Mesenchymal stem cell (in vitro differentiated cells and primary cell): ENCODE measurements at regions not wholly inside any gene's neighbourhood (a gene's known extent, or its start where the extent isn't known, plus 50 kb on each side); places are given as distances from the start of the nearest gene placed in this dataset.

Experiments
- DNase-seq: peaks from one replicate; pipeline ENCODE4 v3.0.0-alpha.2; 2013
- H2AFZ ChIP-seq: one replicate; pipeline ENCODE4 v1.6.1; 2013; ENCODE audit warnings: low read depth, mild to moderate bottlenecking, control low read depth, inconsistent platforms, low read length, moderate library complexity
- H2AK5ac ChIP-seq: 2 replicates; pipeline ENCODE4 v1.6.1; 2013; ENCODE audit warnings: low read length, moderate library complexity, mild to moderate bottlenecking, inconsistent platforms; ENCODE audit not compliant: severe bottlenecking
- H2BK120ac ChIP-seq: one replicate; pipeline ENCODE4 v1.6.1; 2013; ENCODE audit warnings: low read depth, mild to moderate bottlenecking, inconsistent platforms, low read length, moderate library complexity
- H2BK12ac ChIP-seq, 2 experiments: one replicate each; pipeline ENCODE4 v1.6.1; 2013; ENCODE audit warnings: inconsistent platforms in 2 of 2, low read length in 2 of 2, mild to moderate bottlenecking in 2 of 2, moderate library complexity in 2 of 2, control low read depth in 1 of 2
- H2BK15ac ChIP-seq: one replicate; pipeline ENCODE4 v1.6.1; 2013; ENCODE audit warnings: mild to moderate bottlenecking, low read depth, inconsistent platforms; ENCODE audit not compliant: poor library complexity, severe bottlenecking
- H2BK5ac ChIP-seq: 2 replicates; pipeline ENCODE4 v1.6.1; 2013; ENCODE audit warnings: low read depth, mild to moderate bottlenecking, low read length, control low read depth, inconsistent platforms; ENCODE audit not compliant: poor library complexity, severe bottlenecking
- H3K14ac ChIP-seq, 2 experiments: one replicate each; pipeline ENCODE4 v1.6.1; 2013; ENCODE audit warnings: inconsistent platforms in 2 of 2, low read length in 2 of 2, control low read depth in 1 of 2, mild to moderate bottlenecking in 1 of 2, moderate library complexity in 1 of 2
- H3K18ac ChIP-seq, 2 experiments: one replicate each; pipeline ENCODE4 v1.6.1; 2013; ENCODE audit warnings: inconsistent platforms in 2 of 2, low read length in 2 of 2, control low read depth in 1 of 2, low read depth in 1 of 2, mild to moderate bottlenecking in 1 of 2
- H3K23ac ChIP-seq, 2 experiments: one replicate each; pipeline ENCODE4 v1.6.1; 2013; ENCODE audit warnings: inconsistent platforms in 2 of 2, low read length in 2 of 2, mild to moderate bottlenecking in 2 of 2, moderate library complexity in 2 of 2, control low read depth in 1 of 2
- H3K27ac ChIP-seq: 2 replicates; pipeline ENCODE4 v1.5.1; 2013; ENCODE audit warnings: mild to moderate bottlenecking, moderate library complexity, low read length, control low read depth, inconsistent platforms; ENCODE audit not compliant: poor library complexity, severe bottlenecking
- H3K27me3 ChIP-seq, 2 experiments: 2 replicates each; pipeline versions ENCODE4 v1.6.1 to v1.7.0; 2013; ENCODE audit warnings: low read length in 2 of 2, mild to moderate bottlenecking in 2 of 2, moderate library complexity in 2 of 2, control low read depth in 1 of 2, inconsistent platforms in 1 of 2; ENCODE audit not compliant: control insufficient read depth in 1 of 2, insufficient read depth in 1 of 2
- H3K36me3 ChIP-seq, 2 experiments: 2 replicates each; pipeline versions ENCODE4 v1.6.1 to v1.7.0; 2013; ENCODE audit warnings: low read length in 2 of 2, control low read depth in 1 of 2, inconsistent platforms in 1 of 2, low read depth in 1 of 2, mild to moderate bottlenecking in 1 of 2; ENCODE audit not compliant: insufficient read depth in 2 of 2, control insufficient read depth in 1 of 2
- H3K4ac ChIP-seq, 2 experiments: one replicate each; pipeline ENCODE4 v1.6.1; 2013; ENCODE audit warnings: inconsistent platforms in 2 of 2, low read length in 2 of 2, mild to moderate bottlenecking in 2 of 2, moderate library complexity in 2 of 2, control low read depth in 1 of 2, low read depth in 1 of 2
- H3K4me1 ChIP-seq: 2 replicates; pipeline ENCODE4 v1.6.1; 2013; ENCODE audit warnings: low read depth, low read length, control low read depth; ENCODE audit not compliant: control insufficient read depth, insufficient read depth
- H3K4me2 ChIP-seq: 2 replicates; pipeline ENCODE4 v1.6.1; 2013; ENCODE audit warnings: low read length, mild to moderate bottlenecking, inconsistent platforms; ENCODE audit not compliant: poor library complexity, severe bottlenecking
- H3K4me3 ChIP-seq, 2 experiments: 2 replicates each; pipeline versions ENCODE4 v1.5.1 to v1.7.0; 2013; ENCODE audit warnings: low read length in 2 of 2, mild to moderate bottlenecking in 2 of 2, control low read depth in 1 of 2, low read depth in 1 of 2; ENCODE audit not compliant: insufficient read depth in 1 of 2
- H3K79me1 ChIP-seq: replicated peaks from 2 replicates; pipeline ENCODE4 v1.6.1; 2013; ENCODE audit warnings: mild to moderate bottlenecking, control low read depth, low read length, inconsistent platforms; ENCODE audit not compliant: poor library complexity, severe bottlenecking
- H3K9ac ChIP-seq: 2 replicates; pipeline ENCODE4 v1.7.0; 2013; ENCODE audit warnings: mild to moderate bottlenecking, low read length, moderate library complexity
- H3K9me3 ChIP-seq: 2 replicates; pipeline ENCODE4 v1.7.0; 2013; ENCODE audit warnings: mild to moderate bottlenecking, low read length; ENCODE audit not compliant: control insufficient read depth
- H4K8ac ChIP-seq: one replicate; pipeline ENCODE4 v1.6.1; 2013; ENCODE audit warnings: inconsistent platforms, mild to moderate bottlenecking, low read length, moderate library complexity
- H4K91ac ChIP-seq: one replicate; pipeline ENCODE4 v1.6.1; 2013; ENCODE audit warnings: mild to moderate bottlenecking, low read length, inconsistent platforms
- WGBS: methylation state at CpG from one replicate; pipeline ENCODE4 v1.1.7; 2013; ENCODE audit warnings: mixed read lengths; 5-methylcytosine and 5-hydroxymethylcytosine counted together

DNA sequence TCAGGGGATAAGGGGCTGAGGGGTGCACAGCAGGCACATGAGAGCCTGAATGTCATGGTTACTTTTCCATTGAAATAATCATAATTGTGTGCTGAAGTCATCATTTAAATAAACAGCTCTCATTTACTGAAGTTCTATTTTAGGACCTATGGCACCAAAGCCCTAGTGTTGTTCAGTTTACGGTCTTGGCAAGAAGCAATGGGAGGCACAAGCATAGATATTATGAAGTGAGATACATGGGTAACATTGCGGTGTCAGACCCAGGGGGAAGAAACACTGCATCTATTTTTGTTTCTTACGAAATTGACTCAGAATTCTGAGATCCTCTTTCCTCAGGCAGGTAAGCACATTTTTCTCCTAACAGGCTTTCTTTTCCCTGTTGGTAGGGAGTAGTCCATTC lies 437.8 kb upstream of the PROX1 start:
- no peak overlapping the region for H2BK12ac ChIP-seq
- H3K14ac ChIP-seq = no peak overlapping the region
- no peak overlapping the region for H3K4me3 ChIP-seq
- no peak overlapping the region for H4K8ac ChIP-seq
- DNase-seq = no peak
- no peaks in the 10 kb centered on the region for H3K79me1 ChIP-seq
- no peak overlapping the region for H2BK120ac ChIP-seq
- WGBS = 81% methylated on average over 3 of the region's 3 CpGs
- H3K27ac ChIP-seq = no peak overlapping the region
- no peak overlapping the region for H3K23ac ChIP-seq
- no peaks in the 10 kb centered on the region for H3K4me1 ChIP-seq
- no peak overlapping the region for H3K4ac ChIP-seq
- H3K4me2 ChIP-seq = no peak overlapping the region
- no peaks in the 10 kb centered on the region for H3K36me3 ChIP-seq
- H3K9ac ChIP-seq = no peak overlapping the region
- no peaks in the 10 kb centered on the region for H3K9me3 ChIP-seq
- no peak overlapping the region for H2AFZ ChIP-seq
- H2BK5ac ChIP-seq = no peak overlapping the region
- no peaks in the 10 kb centered on the region for H3K27me3 ChIP-seq
- no peak overlapping the region for H2AK5ac ChIP-seq
- H3K18ac ChIP-seq = no peak overlapping the region
- no peak overlapping the region for H4K91ac ChIP-seq
- no peak overlapping the region for H2BK15ac ChIP-seq

DNA sequence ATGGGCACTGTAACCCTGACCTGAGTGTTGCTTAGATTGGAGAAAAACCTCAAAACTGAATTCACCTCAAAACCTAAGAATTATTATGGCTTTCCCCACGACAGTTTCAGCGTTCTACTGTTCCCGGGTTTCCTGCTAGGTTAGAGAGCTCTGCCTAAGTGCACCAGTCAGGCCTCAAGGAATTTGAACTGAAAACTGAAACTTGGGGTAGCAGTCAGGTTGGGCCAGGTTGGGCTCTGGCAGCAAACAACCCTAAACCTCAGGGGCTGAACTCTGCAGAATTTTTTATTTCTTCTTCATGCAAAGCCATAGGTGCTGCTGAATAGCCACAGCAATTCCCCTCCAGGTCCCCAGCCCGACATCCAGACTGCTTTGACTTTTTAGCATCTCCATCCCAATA lies 437.0 kb upstream of the PROX1 start:
- Histone ChIP-seq H4K91ac (no peak overlapping the region), H3K4ac (no peak overlapping the region), H2AFZ (no peak overlapping the region), H2BK15ac (no peak overlapping the region), H3K27me3 (no peaks in the 10 kb centered on the region), H3K36me3 (no peaks in the 10 kb centered on the region), H4K8ac (no peak overlapping the region), H3K18ac (no peak overlapping the region), H3K79me1 (no peaks in the 10 kb centered on the region), H3K9me3 (no peaks in the 10 kb centered on the region), H2AK5ac (no peak overlapping the region), H3K4me3 (no peak overlapping the region), H3K9ac (no peak overlapping the region), H3K27ac (no peak overlapping the region), H3K4me1 (no peaks in the 10 kb centered on the region), H3K4me2 (no peak overlapping the region), H2BK120ac (no peak overlapping the region), H2BK5ac (no peak overlapping the region), H3K23ac (no peak overlapping the region), H3K14ac (no peak overlapping the region), H2BK12ac (no peak overlapping the region)
- no peak for DNase-seq
- 64% methylated on average over 4 of the region's 4 CpGs for WGBS

DNA sequence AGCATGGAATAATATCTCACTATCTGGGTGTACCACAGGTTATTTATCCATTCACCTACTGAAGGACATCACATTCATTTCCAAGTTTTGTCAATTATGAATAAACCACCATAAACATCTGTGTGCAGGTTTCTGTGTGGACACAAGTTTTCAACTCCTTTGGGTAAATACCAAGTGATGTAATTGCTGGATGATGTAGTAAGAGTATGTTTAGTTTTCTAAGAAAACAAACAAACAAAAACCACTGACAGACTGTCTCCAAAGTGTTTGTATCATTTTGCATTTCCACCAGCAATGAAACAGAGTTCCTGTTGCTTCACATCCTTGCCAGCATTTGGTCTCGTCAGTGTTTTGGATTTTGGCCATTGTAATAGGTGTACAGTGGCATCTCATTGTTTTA lies 435.7 kb upstream of the PROX1 start:
- no CpG with 5 or more reads among the region's 1 CpG for WGBS
- H3K9ac ChIP-seq = no peak overlapping the region
- no peak overlapping the region for H3K23ac ChIP-seq

DNA sequence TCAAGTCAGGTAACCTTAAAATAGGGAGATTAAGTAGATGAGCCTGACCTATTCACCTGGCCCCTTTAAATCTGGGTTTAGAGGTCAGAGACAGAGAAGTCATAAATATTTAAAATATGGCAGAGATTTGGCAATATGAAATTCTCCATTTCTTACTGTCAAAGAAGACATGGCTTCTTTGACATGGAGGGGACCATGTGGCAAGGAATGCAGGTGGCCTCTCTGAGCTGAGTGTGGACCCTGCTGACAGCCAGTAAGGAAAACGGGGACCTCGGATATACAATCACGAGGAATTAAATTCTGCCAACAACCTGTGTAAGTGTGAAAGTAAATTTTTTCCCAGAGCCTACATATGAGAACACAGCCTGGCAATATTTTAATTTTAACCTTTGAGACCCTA lies 427.5 kb upstream of the PROX1 start:
- H3K9me3 ChIP-seq = peaks cover 26% of the 10 kb centered on the region
- DNase-seq = no peak
- H2BK120ac ChIP-seq = no peak overlapping the region
- no peaks in the 10 kb centered on the region for H3K79me1 ChIP-seq
- no peak overlapping the region for H3K14ac ChIP-seq
- no peaks in the 10 kb centered on the region for H3K36me3 ChIP-seq
- H3K27ac ChIP-seq = no peak overlapping the region
- 94% methylated on average over 3 of the region's 3 CpGs for WGBS
- no peaks in the 10 kb centered on the region for H3K4me1 ChIP-seq
- H3K27me3 ChIP-seq = no peaks in the 10 kb centered on the region
- H3K4ac ChIP-seq = no peak overlapping the region
- H3K4me3 ChIP-seq = no peak overlapping the region
- no peak overlapping the region for H2AK5ac ChIP-seq
- no peak overlapping the region for H3K4me2 ChIP-seq
- H4K8ac ChIP-seq = no peak overlapping the region
- H2BK15ac ChIP-seq = no peak overlapping the region
- H2AFZ ChIP-seq = no peak overlapping the region
- no peak overlapping the region for H3K23ac ChIP-seq
- H3K18ac ChIP-seq = no peak overlapping the region
- H2BK5ac ChIP-seq = no peak overlapping the region
- H3K9ac ChIP-seq = no peak overlapping the region
- no peak overlapping the region for H2BK12ac ChIP-seq
- H4K91ac ChIP-seq = no peak overlapping the region

More for the DNA sequence above, 435.7 kb upstream of the PROX1 start:
- no peak overlapping the region for H2BK120ac ChIP-seq
- H3K36me3 ChIP-seq = no peaks in the 10 kb centered on the region
- no peak overlapping the region for H2AFZ ChIP-seq
- DNase-seq = no peak
- no peak overlapping the region for H2BK15ac ChIP-seq
- H3K27ac ChIP-seq = no peak overlapping the region
- H3K4me1 ChIP-seq = no peaks in the 10 kb centered on the region
- H3K79me1 ChIP-seq = no peaks in the 10 kb centered on the region
- no peaks in the 10 kb centered on the region for H3K27me3 ChIP-seq
- no peak overlapping the region for H3K4ac ChIP-seq
- no peak overlapping the region for H3K4me2 ChIP-seq
- no peak overlapping the region for H2BK5ac ChIP-seq
- no peak overlapping the region for H3K18ac ChIP-seq
- H3K14ac ChIP-seq = no peak overlapping the region
- no peak overlapping the region for H2AK5ac ChIP-seq
- H4K91ac ChIP-seq = no peak overlapping the region
- no peaks in the 10 kb centered on the region for H3K9me3 ChIP-seq
- no peak overlapping the region for H4K8ac ChIP-seq
- H2BK12ac ChIP-seq = no peak overlapping the region
- no peak overlapping the region for H3K4me3 ChIP-seq
